Mesenchymal stem cell (in vitro differentiated cells and primary cell): ENCODE measurements at regions not wholly inside any gene's neighbourhood (a gene's known extent, or its start where the extent isn't known, plus 50 kb on each side); places are given as distances from the start of the nearest gene placed in this dataset.

Experiments
- DNase-seq: peaks from one replicate; pipeline ENCODE4 v3.0.0-alpha.2; 2013
- H2AFZ ChIP-seq: one replicate; pipeline ENCODE4 v1.6.1; 2013; ENCODE audit warnings: low read depth, mild to moderate bottlenecking, control low read depth, inconsistent platforms, low read length, moderate library complexity
- H2AK5ac ChIP-seq: 2 replicates; pipeline ENCODE4 v1.6.1; 2013; ENCODE audit warnings: low read length, moderate library complexity, mild to moderate bottlenecking, inconsistent platforms; ENCODE audit not compliant: severe bottlenecking
- H2BK120ac ChIP-seq: one replicate; pipeline ENCODE4 v1.6.1; 2013; ENCODE audit warnings: low read depth, mild to moderate bottlenecking, inconsistent platforms, low read length, moderate library complexity
- H2BK12ac ChIP-seq, 2 experiments: one replicate each; pipeline ENCODE4 v1.6.1; 2013; ENCODE audit warnings: inconsistent platforms in 2 of 2, low read length in 2 of 2, mild to moderate bottlenecking in 2 of 2, moderate library complexity in 2 of 2, control low read depth in 1 of 2
- H2BK15ac ChIP-seq: one replicate; pipeline ENCODE4 v1.6.1; 2013; ENCODE audit warnings: mild to moderate bottlenecking, low read depth, inconsistent platforms; ENCODE audit not compliant: poor library complexity, severe bottlenecking
- H2BK5ac ChIP-seq: 2 replicates; pipeline ENCODE4 v1.6.1; 2013; ENCODE audit warnings: low read depth, mild to moderate bottlenecking, low read length, control low read depth, inconsistent platforms; ENCODE audit not compliant: poor library complexity, severe bottlenecking
- H3K14ac ChIP-seq, 2 experiments: one replicate each; pipeline ENCODE4 v1.6.1; 2013; ENCODE audit warnings: inconsistent platforms in 2 of 2, low read length in 2 of 2, control low read depth in 1 of 2, mild to moderate bottlenecking in 1 of 2, moderate library complexity in 1 of 2
- H3K18ac ChIP-seq, 2 experiments: one replicate each; pipeline ENCODE4 v1.6.1; 2013; ENCODE audit warnings: inconsistent platforms in 2 of 2, low read length in 2 of 2, control low read depth in 1 of 2, low read depth in 1 of 2, mild to moderate bottlenecking in 1 of 2
- H3K23ac ChIP-seq, 2 experiments: one replicate each; pipeline ENCODE4 v1.6.1; 2013; ENCODE audit warnings: inconsistent platforms in 2 of 2, low read length in 2 of 2, mild to moderate bottlenecking in 2 of 2, moderate library complexity in 2 of 2, control low read depth in 1 of 2
- H3K27ac ChIP-seq: 2 replicates; pipeline ENCODE4 v1.5.1; 2013; ENCODE audit warnings: mild to moderate bottlenecking, moderate library complexity, low read length, control low read depth, inconsistent platforms; ENCODE audit not compliant: poor library complexity, severe bottlenecking
- H3K27me3 ChIP-seq, 2 experiments: 2 replicates each; pipeline versions ENCODE4 v1.6.1 to v1.7.0; 2013; ENCODE audit warnings: low read length in 2 of 2, mild to moderate bottlenecking in 2 of 2, moderate library complexity in 2 of 2, control low read depth in 1 of 2, inconsistent platforms in 1 of 2; ENCODE audit not compliant: control insufficient read depth in 1 of 2, insufficient read depth in 1 of 2
- H3K36me3 ChIP-seq, 2 experiments: 2 replicates each; pipeline versions ENCODE4 v1.6.1 to v1.7.0; 2013; ENCODE audit warnings: low read length in 2 of 2, control low read depth in 1 of 2, inconsistent platforms in 1 of 2, low read depth in 1 of 2, mild to moderate bottlenecking in 1 of 2; ENCODE audit not compliant: insufficient read depth in 2 of 2, control insufficient read depth in 1 of 2
- H3K4ac ChIP-seq, 2 experiments: one replicate each; pipeline ENCODE4 v1.6.1; 2013; ENCODE audit warnings: inconsistent platforms in 2 of 2, low read length in 2 of 2, mild to moderate bottlenecking in 2 of 2, moderate library complexity in 2 of 2, control low read depth in 1 of 2, low read depth in 1 of 2
- H3K4me1 ChIP-seq: 2 replicates; pipeline ENCODE4 v1.6.1; 2013; ENCODE audit warnings: low read depth, low read length, control low read depth; ENCODE audit not compliant: control insufficient read depth, insufficient read depth
- H3K4me2 ChIP-seq: 2 replicates; pipeline ENCODE4 v1.6.1; 2013; ENCODE audit warnings: low read length, mild to moderate bottlenecking, inconsistent platforms; ENCODE audit not compliant: poor library complexity, severe bottlenecking
- H3K4me3 ChIP-seq, 2 experiments: 2 replicates each; pipeline versions ENCODE4 v1.5.1 to v1.7.0; 2013; ENCODE audit warnings: low read length in 2 of 2, mild to moderate bottlenecking in 2 of 2, control low read depth in 1 of 2, low read depth in 1 of 2; ENCODE audit not compliant: insufficient read depth in 1 of 2
- H3K79me1 ChIP-seq: replicated peaks from 2 replicates; pipeline ENCODE4 v1.6.1; 2013; ENCODE audit warnings: mild to moderate bottlenecking, control low read depth, low read length, inconsistent platforms; ENCODE audit not compliant: poor library complexity, severe bottlenecking
- H3K9ac ChIP-seq: 2 replicates; pipeline ENCODE4 v1.7.0; 2013; ENCODE audit warnings: mild to moderate bottlenecking, low read length, moderate library complexity
- H3K9me3 ChIP-seq: 2 replicates; pipeline ENCODE4 v1.7.0; 2013; ENCODE audit warnings: mild to moderate bottlenecking, low read length; ENCODE audit not compliant: control insufficient read depth
- H4K8ac ChIP-seq: one replicate; pipeline ENCODE4 v1.6.1; 2013; ENCODE audit warnings: inconsistent platforms, mild to moderate bottlenecking, low read length, moderate library complexity
- H4K91ac ChIP-seq: one replicate; pipeline ENCODE4 v1.6.1; 2013; ENCODE audit warnings: mild to moderate bottlenecking, low read length, inconsistent platforms
- WGBS: methylation state at CpG from one replicate; pipeline ENCODE4 v1.1.7; 2013; ENCODE audit warnings: mixed read lengths; 5-methylcytosine and 5-hydroxymethylcytosine counted together

DNA sequence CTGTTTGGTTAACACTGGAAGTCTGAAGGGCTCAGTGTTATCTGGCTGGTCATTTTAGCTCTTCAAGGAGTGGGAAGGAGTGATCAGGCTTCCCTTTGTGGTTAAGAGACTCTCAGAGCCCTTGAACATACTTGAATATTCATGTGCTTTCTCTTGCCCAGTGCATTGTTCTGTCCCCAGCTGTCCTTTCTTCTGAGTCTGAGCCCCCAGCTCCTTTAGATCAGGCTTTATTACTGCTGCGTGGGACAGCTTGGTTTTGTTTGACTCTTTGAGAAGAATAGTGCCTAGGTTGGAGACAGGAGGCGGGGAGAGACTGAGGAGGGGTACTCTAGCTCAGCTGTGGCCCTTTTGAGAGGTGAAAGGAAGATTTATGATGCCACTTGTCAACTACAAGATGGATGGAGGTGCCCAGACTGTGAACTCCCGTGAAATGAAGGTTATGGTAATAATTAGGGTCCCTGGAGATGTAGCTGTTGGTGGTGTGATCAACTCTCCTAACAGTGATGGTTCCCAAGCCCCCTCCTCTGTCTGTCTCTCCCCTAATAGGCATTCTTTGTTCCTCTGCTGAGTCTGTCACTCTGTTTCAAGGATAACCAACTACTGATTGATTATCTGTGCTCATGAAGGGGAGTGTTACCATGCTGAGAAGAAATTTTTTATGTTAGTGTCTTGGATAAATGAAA lies 83.1 kb upstream of the GLRA1 start:
- no peak overlapping the region for H3K4ac ChIP-seq
- no peak overlapping the region for H4K91ac ChIP-seq
- H3K4me1 ChIP-seq = no peaks in the 10 kb centered on the region
- DNase-seq = no peak
- no peak overlapping the region for H3K18ac ChIP-seq
- H2BK12ac ChIP-seq = no peak overlapping the region
- no peaks in the 10 kb centered on the region for H3K79me1 ChIP-seq
- no peak overlapping the region for H2BK5ac ChIP-seq
- H3K4me3 ChIP-seq = no peak overlapping the region
- H3K36me3 ChIP-seq = no peaks in the 10 kb centered on the region
- no peak overlapping the region for H3K27ac ChIP-seq
- no peak overlapping the region for H2AK5ac ChIP-seq
- no peak overlapping the region for H4K8ac ChIP-seq
- H3K4me2 ChIP-seq = no peak overlapping the region
- H2AFZ ChIP-seq = no peak overlapping the region
- no peak overlapping the region for H2BK15ac ChIP-seq
- WGBS = 15% methylated on average over 3 of the region's 3 CpGs
- no peaks in the 10 kb centered on the region for H3K9me3 ChIP-seq
- H3K14ac ChIP-seq = no peak overlapping the region
- no peaks in the 10 kb centered on the region for H3K27me3 ChIP-seq
- no peak overlapping the region for H3K9ac ChIP-seq
- H3K23ac ChIP-seq = no peak overlapping the region
- no peak overlapping the region for H2BK120ac ChIP-seq

DNA sequence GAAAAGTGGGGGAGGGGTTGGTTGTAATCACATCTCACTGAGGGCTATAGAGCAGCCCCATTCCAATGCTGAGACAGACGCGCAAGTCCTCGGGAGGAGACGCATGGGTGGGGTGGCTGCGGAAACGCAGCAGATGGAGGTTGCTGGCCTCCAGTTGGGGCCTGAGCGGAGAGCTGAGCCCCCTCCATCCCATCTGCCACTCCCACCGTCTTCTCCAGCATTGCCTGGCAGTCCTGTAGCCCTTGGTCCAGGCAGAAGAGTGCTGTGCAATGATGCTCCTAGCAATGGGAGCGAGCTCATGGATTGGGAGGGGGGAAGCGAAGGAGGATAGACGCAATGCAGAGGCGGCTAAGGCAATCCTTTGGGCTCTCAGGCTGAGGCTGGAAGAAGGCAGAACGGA lies 79.4 kb upstream of the GLRA1 start:
- no peak overlapping the region for H3K14ac ChIP-seq
- no peak overlapping the region for H2AFZ ChIP-seq
- H2BK12ac ChIP-seq = no peak overlapping the region
- no peaks in the 10 kb centered on the region for H3K36me3 ChIP-seq
- H3K9ac ChIP-seq = no peak overlapping the region
- no peak overlapping the region for H3K4me3 ChIP-seq
- no peak overlapping the region for H2BK120ac ChIP-seq
- H3K27ac ChIP-seq = no peak overlapping the region
- no peak for DNase-seq
- H4K91ac ChIP-seq = peak overlapping the region; percentile 35
- H3K27me3 ChIP-seq = no peaks in the 10 kb centered on the region
- WGBS = 88% methylated on average over 13 of the region's 13 CpGs
- no peaks in the 10 kb centered on the region for H3K79me1 ChIP-seq
- H3K18ac ChIP-seq = no peak overlapping the region
- H3K4me1 ChIP-seq = no peaks in the 10 kb centered on the region
- H3K23ac ChIP-seq = no peak overlapping the region
- no peak overlapping the region for H2BK15ac ChIP-seq
- no peak overlapping the region for H4K8ac ChIP-seq
- H2AK5ac ChIP-seq = no peak overlapping the region
- H2BK5ac ChIP-seq = no peak overlapping the region
- H3K4me2 ChIP-seq = no peak overlapping the region
- H3K9me3 ChIP-seq = peaks cover 12% of the 10 kb centered on the region
- no peak overlapping the region for H3K4ac ChIP-seq
